ENCODE measurements at regions not wholly inside any gene's neighbourhood (a gene's known extent, or its start where the extent isn't known, plus 50 kb on each side); places are given as distances from the start of the nearest gene placed in this dataset.
"Not testable (repeated sequence)": the region's sequence is repeated elsewhere in the genome, so short reads cannot be mapped to it uniquely, and the experiment has no call there.

GRCh38 chr2:12881952-12882351 is 165.2 kb downstream of the TRIB2 start:
- no peak for DNase-seq

GRCh38 chr2:12882393-12882792 is 165.7 kb downstream of the TRIB2 start:
- DNase-seq = no peak

GRCh38 chr2:12883906-12884305 is 167.2 kb downstream of the TRIB2 start:
- no peak for DNase-seq

- DNase-seq = peak; percentile 27
Observed at GRCh38 chr2:12884713-12885282, 168.1 kb downstream of the TRIB2 start.

GRCh38 chr2:12890066-12890465 is 173.3 kb downstream of the TRIB2 start:
- peak; percentile 22 for DNase-seq

GRCh38 chr2:12890481-12890991 is 173.8 kb downstream of the TRIB2 start:
- no peak for DNase-seq

- DNase-seq = no peak
Observed at GRCh38 chr2:12895017-12895416, 178.3 kb downstream of the TRIB2 start.

GRCh38 chr2:12896318-12896982 is 179.7 kb downstream of the TRIB2 start:
- no peak for DNase-seq

- no peak for DNase-seq
Observed at GRCh38 chr2:12897181-12897580, 180.4 kb downstream of the TRIB2 start.

- no peak for DNase-seq
Observed at GRCh38 chr2:12903272-12903671, 186.5 kb downstream of the TRIB2 start.

- DNase-seq = no peak
Observed at GRCh38 chr2:12910431-12910830, 193.7 kb downstream of the TRIB2 start.

- DNase-seq = no peak
Observed at GRCh38 chr2:12915787-12916186, 199.1 kb downstream of the TRIB2 start.

GRCh38 chr2:12918138-12918834 is 201.6 kb downstream of the TRIB2 start:
- no peak for DNase-seq

- peak; percentile 66 for DNase-seq
Observed at GRCh38 chr2:12918835-12919445, 202.2 kb downstream of the TRIB2 start.

- no peak for DNase-seq
Observed at GRCh38 chr2:12921321-12921720, 204.6 kb downstream of the TRIB2 start.

GRCh38 chr2:12923907-12924610 is 207.3 kb downstream of the TRIB2 start:
- DNase-seq = no peak

- not testable (repeated sequence) for DNase-seq
Observed at GRCh38 chr2:12926641-12927040, 209.9 kb downstream of the TRIB2 start.

GRCh38 chr2:12928197-12928774 is 211.6 kb downstream of the TRIB2 start:
- DNase-seq = no peak

GRCh38 chr2:12928775-12929401 is 212.2 kb downstream of the TRIB2 start:
- DNase-seq = no peak

- no peak for DNase-seq
Observed at GRCh38 chr2:12929758-12930157, 213.0 kb downstream of the TRIB2 start.

- no peak for DNase-seq
Observed at GRCh38 chr2:12930391-12930790, 213.7 kb downstream of the TRIB2 start.
